ENCODE measurements at regions not wholly inside any gene's neighbourhood (a gene's known extent, or its start where the extent isn't known, plus 50 kb on each side); places are given as distances from the start of the nearest gene placed in this dataset.

DNA sequence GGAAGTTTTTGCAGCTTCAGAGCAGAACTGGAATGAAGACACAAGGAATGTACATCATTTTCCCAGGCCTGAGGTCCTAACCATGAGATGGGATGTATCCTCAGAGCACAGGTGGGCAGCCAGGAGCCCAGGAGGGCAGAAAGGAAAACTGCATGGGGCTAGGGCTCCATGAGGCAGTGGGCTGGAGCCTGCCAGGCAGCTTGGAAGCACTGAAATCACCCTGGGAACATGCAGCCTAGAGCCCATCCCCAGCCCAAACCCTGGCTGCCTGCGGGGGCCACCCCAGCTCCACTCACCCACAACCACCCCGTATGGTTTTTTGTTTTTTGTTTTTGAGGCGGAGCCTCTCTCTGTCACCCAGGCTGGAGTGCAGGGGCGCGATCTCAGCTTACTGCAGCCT, 86.2 kb upstream of the SIAH1 start:
- no peak for TF ChIP-seq EZH2 (IDR thresholded peaks at IDR 0.05; ENCODE audit: borderline replicate concordance, low read depth, low read length, poor library complexity, severe bottlenecking)
- TF ChIP-seq, protein P1, sequence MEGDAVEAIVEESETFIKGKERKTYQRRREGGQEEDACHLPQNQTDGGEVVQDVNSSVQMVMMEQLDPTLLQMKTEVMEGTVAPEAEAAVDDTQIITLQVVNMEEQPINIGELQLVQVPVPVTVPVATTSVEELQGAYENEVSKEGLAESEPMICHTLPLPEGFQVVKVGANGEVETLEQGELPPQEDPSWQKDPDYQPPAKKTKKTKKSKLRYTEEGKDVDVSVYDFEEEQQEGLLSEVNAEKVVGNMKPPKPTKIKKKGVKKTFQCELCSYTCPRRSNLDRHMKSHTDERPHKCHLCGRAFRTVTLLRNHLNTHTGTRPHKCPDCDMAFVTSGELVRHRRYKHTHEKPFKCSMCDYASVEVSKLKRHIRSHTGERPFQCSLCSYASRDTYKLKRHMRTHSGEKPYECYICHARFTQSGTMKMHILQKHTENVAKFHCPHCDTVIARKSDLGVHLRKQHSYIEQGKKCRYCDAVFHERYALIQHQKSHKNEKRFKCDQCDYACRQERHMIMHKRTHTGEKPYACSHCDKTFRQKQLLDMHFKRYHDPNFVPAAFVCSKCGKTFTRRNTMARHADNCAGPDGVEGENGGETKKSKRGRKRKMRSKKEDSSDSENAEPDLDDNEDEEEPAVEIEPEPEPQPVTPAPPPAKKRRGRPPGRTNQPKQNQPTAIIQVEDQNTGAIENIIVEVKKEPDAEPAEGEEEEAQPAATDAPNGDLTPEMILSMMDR (conservative IDR thresholded peaks at IDR 0.05; ENCODE audit: low read depth, low read length) = no peak
